SKM-1 treated with dmso at 0.1 percent for 144 hours (cell line): ENCODE measurements at regions not wholly inside any gene's neighbourhood (a gene's known extent, or its start where the extent isn't known, plus 50 kb on each side); places are given as distances from the start of the nearest gene placed in this dataset.

Experiments
- DNase-seq: peaks from one replicate; lab custom pipeline; 2025; ENCODE audit not compliant: unreplicated experiment; lab: John Stamatoyannopoulos, UW

GRCh38 chr5:123916345-123917121 lies 404.6 kb downstream of the CSNK1G3 start:
- no peak for DNase-seq

DNA sequence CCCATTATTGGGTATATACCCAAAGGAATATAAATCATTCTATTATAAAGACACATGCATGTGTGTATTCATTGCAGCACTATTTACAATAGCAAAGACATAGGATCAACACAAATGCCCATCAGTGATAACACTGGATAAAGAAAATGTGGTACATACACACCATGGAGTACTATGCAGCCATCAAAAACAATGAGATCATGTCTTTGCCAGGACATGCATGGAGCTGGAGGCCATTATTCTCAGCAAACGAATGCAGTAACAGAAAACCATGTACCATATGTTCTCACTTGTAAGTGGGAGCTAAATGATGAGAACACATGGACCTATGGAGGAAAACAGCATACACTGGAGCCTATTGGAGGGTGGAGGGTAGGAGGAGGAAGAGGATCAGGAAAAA lies 402.4 kb downstream of the CSNK1G3 start:
- no peak for DNase-seq

GRCh38 chr5:123907349-123907748 lies 395.4 kb downstream of the CSNK1G3 start:
- no peak for DNase-seq

GRCh38 chr5:123906698-123907295 lies 394.8 kb downstream of the CSNK1G3 start:
- DNase-seq = no peak

DNA sequence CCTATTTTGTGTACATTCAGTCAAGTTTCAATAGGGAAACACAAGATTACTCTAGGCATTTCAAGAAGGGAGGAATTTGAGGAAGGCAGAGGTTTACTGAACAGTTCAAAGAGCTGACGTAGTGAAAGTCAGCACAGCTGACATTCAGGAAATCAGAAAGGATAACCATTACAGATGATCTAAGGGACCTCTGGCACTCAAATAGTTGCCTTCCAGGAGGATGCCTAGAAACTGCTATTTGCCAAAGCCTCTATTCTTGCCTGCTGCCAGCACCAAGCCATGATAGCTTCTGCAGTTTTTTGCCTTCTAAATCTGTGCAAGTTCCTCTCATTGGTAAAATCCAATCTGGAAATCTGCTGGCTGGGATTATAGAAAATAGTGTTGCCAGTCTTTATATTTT lies 373.1 kb downstream of the CSNK1G3 start:
- DNase-seq = no peak

- no peak for DNase-seq
Observed at GRCh38 chr5:123882965-123883345, 371.0 kb downstream of the CSNK1G3 start.

- DNase-seq = no peak
Observed at GRCh38 chr5:123882319-123882964, 370.5 kb downstream of the CSNK1G3 start.

DNA sequence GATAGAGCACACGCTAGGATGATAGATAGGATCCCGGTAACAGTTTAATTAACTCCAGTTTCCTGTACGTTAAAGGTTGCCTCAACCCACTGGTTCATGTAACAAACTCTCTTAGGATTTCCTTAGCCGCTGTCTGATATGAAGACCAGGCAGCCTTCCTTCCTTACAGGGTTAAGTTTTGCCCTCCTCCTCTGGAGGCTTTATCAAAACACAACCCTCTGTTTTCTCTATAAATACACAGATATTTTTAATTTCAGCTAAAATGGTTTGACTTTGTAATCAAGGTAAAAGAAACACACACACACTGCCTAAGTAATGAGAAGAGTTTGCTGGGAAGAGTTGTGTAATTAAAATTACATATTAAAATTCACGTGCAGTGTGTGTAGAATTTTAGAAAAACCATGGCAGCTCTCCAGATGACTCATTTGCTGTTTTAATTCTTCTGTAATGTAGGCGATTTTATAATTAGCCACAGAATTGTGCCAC lies 369.8 kb downstream of the CSNK1G3 start:
- DNase-seq = no peak

- DNase-seq = no peak
Observed at GRCh38 chr5:123880875-123881274, 368.9 kb downstream of the CSNK1G3 start.

DNA sequence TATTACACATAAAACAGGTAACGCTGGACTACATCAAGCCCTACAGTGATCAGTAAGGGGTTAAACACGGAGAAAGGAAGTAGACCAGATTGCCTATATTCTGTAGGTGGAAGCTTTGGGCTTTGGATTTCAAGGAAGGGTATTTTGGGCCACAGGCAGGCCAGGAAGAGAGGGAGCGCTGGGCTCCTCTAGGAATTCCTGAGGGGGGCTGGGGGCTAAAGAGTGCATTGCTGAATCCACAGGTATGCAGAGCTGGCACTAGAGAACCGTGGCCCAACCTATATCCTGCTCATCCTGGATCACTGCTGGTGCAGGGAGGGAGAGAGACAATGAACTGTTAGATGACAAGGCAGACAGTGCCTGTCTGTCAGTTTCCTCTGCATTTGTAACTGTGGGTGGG lies 367.1 kb downstream of the CSNK1G3 start:
- no peak for DNase-seq

GRCh38 chr5:123876276-123876790 lies 364.4 kb downstream of the CSNK1G3 start:
- no peak for DNase-seq

DNA sequence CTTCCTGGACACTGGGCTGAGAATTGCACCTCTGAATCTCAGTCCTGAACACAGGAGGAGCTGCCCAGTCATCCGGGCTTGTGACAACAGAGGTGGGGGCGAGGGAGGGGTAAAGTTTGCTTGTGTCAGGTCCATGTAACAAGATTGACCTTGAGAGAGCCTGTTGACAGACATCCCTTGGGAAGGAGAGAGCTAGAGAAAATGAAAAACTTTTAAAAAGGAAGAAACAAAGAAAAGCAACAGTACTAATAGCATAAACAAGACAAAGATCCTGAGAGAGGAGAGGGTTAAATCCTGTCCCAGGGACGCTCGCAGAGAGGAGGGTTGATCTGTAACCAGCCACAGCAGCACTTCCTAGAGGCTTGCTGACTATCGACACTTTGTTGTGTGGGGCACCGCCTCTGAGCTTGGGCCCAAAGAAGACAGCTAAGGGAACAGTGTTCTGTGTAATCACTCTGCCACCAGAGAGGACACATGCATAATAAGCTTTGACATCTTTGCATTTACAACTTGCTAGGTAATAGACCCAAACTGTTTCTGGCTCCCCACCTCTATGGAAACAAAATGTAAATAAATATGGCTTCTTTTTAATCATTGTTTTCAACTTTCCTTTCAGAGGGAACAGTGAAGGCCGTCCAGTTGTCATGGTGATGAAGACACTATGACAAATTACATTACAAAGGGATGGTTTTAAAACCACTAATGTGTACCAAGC lies 363.7 kb downstream of the CSNK1G3 start:
- no peak for DNase-seq

DNA sequence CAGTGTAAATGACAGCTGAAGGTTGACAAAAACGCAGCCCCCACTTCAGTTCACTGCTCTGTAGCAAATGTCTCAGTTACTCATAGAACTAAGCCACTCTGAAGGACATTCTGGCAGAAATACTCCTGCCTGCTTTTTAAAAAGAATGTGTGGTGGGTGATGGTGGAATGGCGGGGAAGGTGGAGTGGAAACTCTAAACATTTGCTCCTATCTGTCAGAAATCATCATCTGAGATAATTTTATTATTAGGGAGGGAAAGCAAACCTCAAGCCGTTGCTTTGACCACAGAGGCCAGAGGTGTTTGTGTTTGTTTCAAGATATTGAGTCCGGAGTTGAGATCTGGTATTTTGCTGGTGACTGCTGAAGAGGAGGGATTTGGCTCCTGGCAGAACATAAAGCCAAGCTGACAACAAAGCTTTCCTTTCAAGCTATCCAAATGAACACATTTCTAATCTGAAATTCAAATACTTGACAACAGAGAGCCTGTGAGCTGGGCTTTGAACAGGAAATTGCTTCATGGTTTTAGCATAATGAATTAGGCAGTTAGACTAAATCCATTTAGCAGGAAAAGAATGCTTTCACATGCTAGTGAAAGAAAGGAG lies 362.7 kb downstream of the CSNK1G3 start:
- DNase-seq = no peak

GRCh38 chr5:123873846-123874245 lies 361.9 kb downstream of the CSNK1G3 start:
- no peak for DNase-seq

DNA sequence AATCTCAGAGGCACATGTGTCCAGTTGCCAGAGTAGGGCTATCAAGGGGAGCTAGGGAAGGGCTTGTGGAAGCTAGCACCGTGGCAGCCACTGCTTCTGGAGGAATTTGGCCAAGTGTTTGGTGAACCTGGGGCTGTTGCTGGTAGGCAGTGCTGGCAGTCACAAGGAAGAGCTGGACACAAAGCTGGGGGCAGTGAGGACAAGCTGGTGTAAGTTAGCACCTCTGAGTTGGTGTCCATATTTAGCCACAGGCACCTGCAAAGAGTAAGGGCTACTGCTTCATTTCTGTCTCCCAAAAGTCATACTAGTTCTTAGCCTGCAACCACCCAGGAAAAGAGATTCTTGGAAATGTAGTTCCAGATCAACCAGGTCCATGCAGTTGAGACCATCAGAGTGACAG lies 359.4 kb downstream of the CSNK1G3 start:
- DNase-seq = no peak

DNA sequence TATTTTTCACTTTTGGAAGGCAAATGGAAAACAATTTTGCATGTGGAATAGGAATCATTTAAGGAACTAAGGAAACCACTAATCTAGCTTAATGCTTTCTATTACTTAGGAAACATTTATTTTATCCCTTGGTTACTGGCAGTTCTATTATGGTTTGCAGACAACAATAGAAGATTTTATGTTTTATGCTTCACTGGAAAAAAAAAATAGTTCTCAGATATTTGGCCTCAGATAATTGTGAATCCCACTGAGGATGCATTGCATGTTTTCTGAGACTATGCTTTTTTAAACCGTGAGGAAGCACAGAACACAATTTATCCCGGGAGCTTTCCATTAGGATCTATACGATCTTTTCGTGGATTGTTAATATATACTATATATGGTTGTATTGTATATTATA lies 356.9 kb downstream of the CSNK1G3 start:
- no peak for DNase-seq

DNA sequence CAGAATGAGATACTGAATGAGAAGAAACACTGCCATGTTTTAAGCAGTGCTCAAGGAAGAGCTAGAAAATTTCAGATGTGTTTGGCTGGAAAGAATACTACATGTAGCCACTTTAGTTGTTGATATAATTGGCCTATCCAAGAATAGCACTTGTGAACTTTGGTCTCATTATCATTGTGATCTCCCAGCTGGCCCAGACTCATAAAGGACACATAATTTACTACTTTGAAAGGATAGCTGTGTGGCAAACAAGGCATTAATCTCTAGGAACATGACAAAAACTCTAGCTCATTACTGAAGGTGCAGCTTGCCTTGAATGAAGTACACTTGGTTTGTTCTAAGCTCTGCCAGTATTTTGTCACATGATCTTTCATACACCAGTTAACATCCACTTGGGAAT lies 356.3 kb downstream of the CSNK1G3 start:
- DNase-seq = no peak

DNA sequence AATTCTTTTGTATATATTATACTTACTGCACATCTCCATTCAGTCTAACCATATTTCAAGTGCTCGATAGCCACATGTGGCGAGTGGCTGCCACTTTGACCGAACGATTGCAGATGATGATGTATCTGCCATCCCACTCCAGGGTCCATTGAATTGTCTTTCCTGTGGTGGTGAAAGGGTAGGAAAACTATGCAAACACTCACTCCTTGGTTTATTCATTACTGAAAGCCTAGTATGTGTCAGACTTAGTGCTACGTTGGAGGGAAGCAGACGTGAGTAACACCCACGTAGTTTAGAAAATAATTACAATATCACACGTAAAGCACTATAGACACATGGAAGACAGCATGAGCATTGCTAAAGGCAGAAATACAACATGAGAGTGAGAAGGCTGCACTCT lies 353.7 kb downstream of the CSNK1G3 start:
- DNase-seq = no peak

DNA sequence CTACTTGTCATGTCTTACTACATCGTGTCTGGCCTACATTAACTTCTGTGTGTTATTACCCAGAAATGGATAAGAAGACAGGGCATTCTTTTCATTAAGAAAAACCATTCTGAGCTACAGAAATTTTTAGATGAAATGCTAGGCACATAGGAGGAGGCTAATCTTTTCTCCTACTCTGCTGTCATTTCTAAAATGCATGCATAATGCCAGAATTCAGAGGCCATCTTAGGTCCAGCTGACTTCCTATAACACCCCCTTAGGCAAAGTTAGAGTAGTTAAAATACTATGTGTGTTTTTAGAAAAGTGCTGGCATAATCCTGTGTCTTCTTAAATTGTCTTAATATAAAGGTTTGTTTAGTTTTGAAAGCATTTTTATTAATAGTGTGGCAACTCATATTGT lies 352.6 kb downstream of the CSNK1G3 start:
- no peak for DNase-seq

DNA sequence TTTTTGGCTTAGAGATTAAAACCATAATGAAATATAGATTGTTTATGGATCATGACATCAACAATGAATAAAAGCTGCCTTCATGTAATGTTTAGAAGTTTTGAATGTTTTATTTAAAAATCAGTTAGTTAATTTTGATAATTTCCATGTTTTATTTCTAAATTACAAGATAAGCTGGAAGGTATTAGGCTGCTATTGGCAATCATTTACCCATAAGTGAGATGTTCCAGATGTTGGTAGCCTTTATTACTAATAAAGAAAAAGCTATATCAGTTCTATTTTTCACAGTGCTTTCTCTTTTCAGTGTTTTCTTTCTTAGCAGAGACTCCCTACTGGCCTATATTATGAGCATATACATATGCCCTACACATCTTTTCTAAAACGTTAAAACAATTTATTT lies 347.0 kb downstream of the CSNK1G3 start:
- no peak for DNase-seq

DNA sequence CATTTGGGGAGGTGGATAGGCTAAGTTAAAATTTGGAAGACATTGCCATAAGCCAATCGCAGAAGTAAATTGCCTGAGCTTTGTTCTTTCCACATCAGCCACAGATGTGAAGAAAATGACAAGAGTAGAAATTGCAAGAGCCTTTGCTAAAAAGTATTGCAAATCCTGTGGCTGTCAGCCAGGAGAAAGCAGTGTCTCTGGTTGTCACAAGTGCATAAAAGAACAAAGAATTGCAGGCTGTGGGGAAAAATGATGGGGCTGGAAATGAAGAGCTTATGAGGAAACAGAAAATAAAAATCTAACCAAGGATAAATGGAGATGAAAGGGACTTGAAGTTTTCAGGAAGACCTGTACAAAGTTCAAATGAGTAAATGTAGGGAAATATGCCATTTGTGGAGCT lies 344.8 kb downstream of the CSNK1G3 start:
- DNase-seq = no peak
